COLO668 (cell line): ENCODE measurements at regions not wholly inside any gene's neighbourhood (a gene's known extent, or its start where the extent isn't known, plus 50 kb on each side); places are given as distances from the start of the nearest gene placed in this dataset.

Experiments
- DNase-seq: peaks from one replicate; lab custom pipeline; 2025; ENCODE audit not compliant: unreplicated experiment; lab: John Stamatoyannopoulos, UW

DNA sequence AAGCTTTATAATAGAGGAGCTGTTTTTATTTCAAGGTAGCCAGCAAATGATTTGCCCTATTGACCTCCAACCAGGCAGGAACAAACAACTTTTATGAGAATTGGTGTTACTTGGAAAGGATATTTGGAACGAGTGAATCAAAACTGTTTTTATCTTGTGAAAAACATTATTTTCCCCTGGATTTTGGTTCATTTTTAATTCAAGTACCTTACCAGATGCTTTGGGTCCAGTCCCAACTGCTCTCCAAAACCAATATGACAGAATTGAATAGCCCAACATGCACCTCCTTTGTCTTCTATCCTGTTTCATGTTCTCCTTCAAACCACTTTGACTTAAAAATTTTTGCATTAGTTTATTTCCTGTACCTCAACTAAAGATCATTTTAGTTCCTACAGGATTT is 178.6 kb upstream of the RBMS1 start:
- no peak for DNase-seq

DNA sequence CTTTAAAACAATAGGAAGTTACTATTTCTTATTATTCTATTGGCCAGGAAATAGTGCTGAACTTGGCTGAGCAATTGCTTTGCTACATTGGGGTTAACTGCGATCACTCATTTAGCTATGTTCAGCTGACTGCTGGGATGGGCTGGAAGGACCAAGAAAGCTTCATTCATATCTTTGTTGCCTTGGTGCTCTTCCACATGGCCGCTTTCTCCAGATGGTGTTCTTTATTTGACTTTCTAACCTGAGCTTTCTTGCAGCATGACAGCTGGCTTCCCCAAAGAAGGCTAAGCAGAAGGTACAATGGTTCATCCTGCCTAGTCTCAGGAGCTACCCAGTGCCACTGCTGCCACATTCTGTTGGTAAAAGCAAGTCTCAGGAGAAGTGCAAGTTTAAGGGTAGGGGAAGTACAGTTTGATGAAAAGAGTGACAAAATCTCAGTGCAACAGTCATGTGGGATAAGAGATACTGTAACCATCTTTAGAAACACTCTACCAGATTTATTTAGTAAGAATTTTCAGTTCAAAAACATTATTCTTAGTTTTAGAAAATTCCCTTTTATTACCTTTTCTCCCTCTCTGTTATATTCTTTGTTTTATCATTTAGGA is 180.6 kb upstream of the RBMS1 start:
- no peak for DNase-seq

DNA sequence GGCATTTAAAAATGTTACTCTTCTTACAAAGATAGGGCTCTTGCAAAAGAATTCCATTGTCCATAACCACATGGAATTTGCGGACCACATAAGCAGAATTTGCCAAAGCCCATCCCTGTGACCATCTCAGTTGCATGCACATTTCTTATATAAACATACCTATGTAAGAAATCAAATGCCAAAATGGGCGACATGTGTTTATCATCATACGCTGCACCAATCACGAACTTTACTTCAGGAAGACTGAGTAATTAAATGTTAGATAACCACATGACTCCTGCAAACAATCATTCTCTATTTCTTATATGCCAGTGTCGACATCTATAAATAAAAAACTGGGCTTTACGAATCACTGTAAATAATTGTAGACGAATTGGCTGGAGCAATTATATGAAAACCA is 186.1 kb upstream of the RBMS1 start:
- no peak for DNase-seq

DNA sequence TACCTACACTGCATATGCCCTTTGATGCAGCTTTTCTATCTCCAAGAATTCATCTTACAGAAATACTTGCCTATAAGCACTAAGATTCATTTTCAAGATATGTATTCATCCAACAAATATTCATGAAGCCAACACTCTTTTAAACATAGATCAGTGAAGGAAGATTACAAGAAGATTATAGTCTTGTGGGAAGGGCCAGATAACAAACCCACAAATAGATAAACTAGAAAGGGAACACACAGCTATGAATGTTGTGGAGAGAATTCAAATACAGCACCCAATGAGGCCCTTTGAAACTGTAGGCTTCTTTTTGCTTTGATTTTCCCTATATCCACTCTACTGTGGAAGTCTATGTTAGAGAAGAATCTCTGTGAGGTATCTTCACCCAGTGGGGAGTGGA is 186.7 kb upstream of the RBMS1 start:
- DNase-seq = no peak

- no peak for DNase-seq
Measured at GRCh38 chr2:160680974-160681373, 187.4 kb upstream of the RBMS1 start.

- DNase-seq = no peak
Measured at GRCh38 chr2:160683206-160683605, 189.6 kb upstream of the RBMS1 start.

DNA sequence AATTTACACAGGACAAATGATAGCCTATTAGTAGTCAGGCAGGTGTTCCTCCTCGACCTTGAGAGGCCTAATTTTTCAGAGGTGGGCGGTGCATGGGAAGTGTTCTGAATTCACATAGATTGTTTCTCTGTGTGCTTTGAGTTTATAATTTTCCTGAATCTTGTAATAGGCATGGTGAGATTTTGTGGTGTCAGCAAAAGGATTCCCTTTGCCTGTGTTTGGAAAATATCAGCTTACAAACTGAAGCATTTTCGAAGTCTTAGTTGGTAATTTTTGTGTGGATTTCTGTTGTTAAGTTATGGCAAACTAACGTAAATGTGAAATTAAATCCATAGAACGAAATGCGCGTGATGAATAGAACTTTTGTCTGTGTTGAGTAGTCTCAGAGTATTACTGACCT is 194.0 kb upstream of the RBMS1 start:
- DNase-seq = peak; percentile 15

DNA sequence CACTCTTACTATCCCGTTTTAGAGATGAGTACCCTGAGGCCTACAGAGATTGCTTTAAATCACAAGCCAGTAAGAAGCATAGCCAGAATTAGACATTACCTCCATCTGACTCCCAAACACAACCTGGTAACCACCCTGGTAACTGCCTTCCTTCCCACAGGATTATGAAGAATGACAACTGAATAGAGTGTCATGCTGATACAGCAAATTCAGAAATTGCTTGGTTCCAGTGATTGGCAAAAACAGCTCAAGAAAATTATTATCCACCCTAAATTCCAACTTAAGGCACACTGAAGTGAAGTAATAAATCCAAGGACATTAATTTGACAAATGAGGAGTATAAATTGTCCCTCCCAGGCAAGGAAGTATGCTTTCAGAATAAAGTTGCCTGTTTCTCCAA is 195.8 kb upstream of the RBMS1 start:
- no peak for DNase-seq

DNA sequence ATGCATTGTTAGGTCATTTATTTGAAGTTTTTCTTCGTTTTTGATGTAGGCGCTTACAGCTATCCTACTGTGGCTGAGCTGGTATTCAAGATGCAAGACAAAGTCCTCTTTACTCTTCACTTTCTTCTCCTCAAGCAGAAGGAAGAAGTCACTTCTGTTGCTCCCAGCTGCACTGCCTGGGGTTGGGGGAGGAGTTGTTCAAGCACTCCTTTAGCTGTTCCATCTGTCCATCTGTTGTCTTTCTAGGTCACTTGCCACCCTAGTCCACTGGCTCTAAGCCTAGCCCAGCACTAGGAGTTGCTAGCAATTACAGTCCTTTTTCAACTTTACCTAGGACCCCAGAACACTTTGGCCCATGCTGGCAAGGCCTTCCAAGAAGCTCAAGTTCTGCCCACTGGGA is 200.6 kb upstream of the RBMS1 start:
- DNase-seq = no peak

DNA sequence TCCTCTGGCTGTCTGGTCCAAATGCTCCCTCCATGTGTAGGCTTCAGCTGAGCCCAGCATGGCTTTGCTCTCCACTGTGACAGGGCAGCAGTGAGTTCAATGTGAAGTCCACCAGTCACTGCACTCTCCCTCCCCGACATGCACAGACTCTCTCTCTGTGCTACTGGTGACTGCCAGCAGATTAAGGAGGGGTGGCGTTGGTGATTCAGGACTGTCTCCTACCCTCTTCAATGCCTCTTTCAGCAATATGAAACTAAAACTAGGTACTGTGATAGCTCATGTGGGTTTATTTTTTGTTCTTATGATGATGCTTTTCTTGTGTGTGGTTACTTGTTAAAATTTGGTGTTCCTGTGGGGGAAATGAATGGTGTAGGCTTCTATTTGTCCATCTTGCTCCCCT is 201.0 kb upstream of the RBMS1 start:
- no peak for DNase-seq

DNA sequence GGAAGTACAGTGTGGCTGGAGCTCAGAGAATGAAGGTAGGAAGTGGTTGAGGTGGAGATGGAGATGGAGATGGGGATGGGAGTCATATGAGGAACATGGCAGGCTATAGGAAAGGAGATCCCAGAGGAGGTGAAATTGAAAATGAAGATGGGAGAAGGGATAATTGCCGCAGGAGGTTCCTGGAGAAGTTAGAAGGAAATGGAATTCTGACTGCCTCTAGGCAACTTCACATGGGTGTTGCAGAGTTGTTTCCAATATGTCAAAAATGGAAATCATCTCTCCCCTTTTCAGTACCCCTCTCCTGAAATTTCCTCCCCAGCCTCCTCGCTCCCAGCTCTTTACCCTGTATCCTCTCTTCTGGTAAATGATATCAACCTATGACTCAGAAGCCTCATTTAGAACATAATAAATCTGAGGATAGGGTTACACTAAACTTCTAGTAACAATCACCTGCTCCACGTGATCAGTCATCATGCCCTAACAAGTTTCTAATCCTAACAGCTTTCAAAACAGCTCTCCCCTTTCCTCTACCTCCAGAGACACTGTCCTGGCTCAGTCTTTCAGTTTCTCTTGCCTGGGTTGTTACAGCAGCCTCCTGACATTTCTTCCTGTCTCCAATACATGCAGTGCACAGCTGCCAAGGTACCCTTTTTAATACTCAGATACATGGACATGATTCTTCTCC is 201.9 kb upstream of the RBMS1 start:
- peak; percentile 33 for DNase-seq

DNA sequence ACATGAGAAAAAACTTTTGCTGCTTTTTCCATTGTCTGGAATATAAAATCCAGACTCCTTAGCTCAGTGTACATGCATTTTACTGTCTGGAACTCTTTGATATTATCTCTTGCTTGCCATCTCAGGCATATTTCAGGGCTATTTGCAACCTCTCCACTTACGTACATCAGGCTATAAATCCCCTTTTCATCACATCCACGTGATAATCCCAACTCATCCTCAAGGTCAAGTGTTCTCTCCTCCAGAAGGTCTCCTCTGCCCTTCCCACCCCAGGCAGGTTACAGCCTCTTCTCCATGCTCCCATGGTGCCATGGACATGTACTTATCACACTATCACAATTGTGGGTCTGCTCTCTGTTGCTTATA is 202.5 kb upstream of the RBMS1 start:
- no peak for DNase-seq

DNA sequence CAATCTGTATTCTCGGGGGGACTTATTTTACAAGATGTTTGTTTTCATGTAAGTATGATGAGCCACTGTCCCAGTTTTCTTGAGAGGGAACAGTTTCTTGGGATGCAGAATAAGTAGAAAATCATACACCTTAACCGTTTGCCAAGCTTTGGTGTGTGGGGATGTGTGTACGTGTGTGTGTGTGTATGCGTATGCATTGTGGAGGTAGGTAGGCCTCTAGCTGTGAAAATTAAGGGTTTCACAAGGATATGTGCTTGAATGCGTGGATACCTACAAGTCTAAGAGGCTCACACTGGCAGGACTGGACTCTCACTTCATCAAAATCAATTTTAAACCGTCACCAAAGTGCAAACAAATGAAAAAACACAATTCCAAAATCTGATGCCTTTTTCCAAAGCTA is 204.2 kb upstream of the RBMS1 start:
- DNase-seq = no peak

- DNase-seq = no peak
Measured at GRCh38 chr2:160700021-160700814, 206.6 kb upstream of the RBMS1 start.

GRCh38 chr2:160701822-160702221 is 208.2 kb upstream of the RBMS1 start:
- no peak for DNase-seq

- no peak for DNase-seq
Measured at GRCh38 chr2:160702754-160703153, 209.1 kb upstream of the RBMS1 start.

- no peak for DNase-seq
Measured at GRCh38 chr2:160703648-160704585, 210.3 kb upstream of the RBMS1 start.

GRCh38 chr2:160715428-160715827 is 221.8 kb upstream of the RBMS1 start:
- no peak for DNase-seq

- no peak for DNase-seq
Measured at GRCh38 chr2:160719116-160719515, 225.5 kb upstream of the RBMS1 start.

DNA sequence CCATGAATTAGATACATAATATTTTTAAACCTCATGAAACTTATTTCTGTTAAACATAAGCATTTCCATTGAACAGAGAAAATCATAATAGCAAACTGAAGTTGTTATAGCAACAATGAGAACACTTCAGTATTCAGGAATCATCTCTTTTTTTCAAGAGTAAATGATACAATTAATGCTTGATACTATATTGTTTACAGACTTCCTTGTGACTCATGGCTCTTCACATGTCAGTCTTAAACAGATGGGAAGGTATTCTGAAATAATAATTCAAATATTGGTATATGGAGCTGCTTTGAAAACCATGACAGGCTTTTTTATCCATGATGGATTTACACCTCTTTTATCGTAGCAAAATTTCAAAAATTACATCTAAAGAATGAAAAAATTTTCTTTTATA is 226.5 kb upstream of the RBMS1 start:
- DNase-seq = no peak
